NCI-H2029 treated with DMSO at 0.1 percent for 48 hours (cell line): ENCODE measurements at regions not wholly inside any gene's neighbourhood (a gene's known extent, or its start where the extent isn't known, plus 50 kb on each side); places are given as distances from the start of the nearest gene placed in this dataset.
"Not testable (repeated sequence)": the region's sequence is repeated elsewhere in the genome, so short reads cannot be mapped to it uniquely, and the experiment has no call there.

ENCODE experiments used
- DNase-seq: peaks from one replicate; lab custom pipeline; 2025; lab: John Stamatoyannopoulos, UW

- DNase-seq, result no peak
Observed at GRCh38 chr21:14903172-14903865, 161.5 kb downstream of the NRIP1 start.

- no peak for DNase-seq
Observed at GRCh38 chr21:14901482-14901958, 163.3 kb downstream of the NRIP1 start.

- no peak for DNase-seq
Observed at GRCh38 chr21:14900611-14901010, 164.2 kb downstream of the NRIP1 start.

- DNase-seq, result no peak
Observed at GRCh38 chr21:14900058-14900457, 164.7 kb downstream of the NRIP1 start.

- no peak for DNase-seq
Observed at GRCh38 chr21:14895792-14896191, 169.0 kb downstream of the NRIP1 start.

- DNase-seq, result no peak
Observed at GRCh38 chr21:14890141-14890540, 174.7 kb downstream of the NRIP1 start.

- no peak for DNase-seq
Observed at GRCh38 chr21:14889080-14889810, 175.6 kb downstream of the NRIP1 start.

GRCh38 chr21:14888202-14888601 lies 176.6 kb downstream of the NRIP1 start:
- DNase-seq, result no peak

GRCh38 chr21:14886001-14886400 lies 178.8 kb downstream of the NRIP1 start:
- no peak for DNase-seq

GRCh38 chr21:14883351-14883750 lies 181.4 kb downstream of the NRIP1 start:
- no peak for DNase-seq

- not testable (repeated sequence) for DNase-seq
Observed at GRCh38 chr21:14882545-14882944, 182.3 kb downstream of the NRIP1 start.

GRCh38 chr21:14881863-14882499 lies 182.8 kb downstream of the NRIP1 start:
- DNase-seq, result no peak

GRCh38 chr21:14880922-14881321 lies 183.9 kb downstream of the NRIP1 start:
- DNase-seq, result no peak

- no peak for DNase-seq
Observed at GRCh38 chr21:14879458-14879857, 185.3 kb downstream of the NRIP1 start.

- DNase-seq, result no peak
Observed at GRCh38 chr21:14878971-14879370, 185.8 kb downstream of the NRIP1 start.

GRCh38 chr21:14877581-14878228 lies 187.1 kb downstream of the NRIP1 start:
- no peak for DNase-seq

- DNase-seq, result no peak
Observed at GRCh38 chr21:14876524-14876840, 188.3 kb downstream of the NRIP1 start.

GRCh38 chr21:14875704-14876523 lies 188.9 kb downstream of the NRIP1 start:
- DNase-seq, result no peak

- DNase-seq, result no peak
Observed at GRCh38 chr21:14875186-14875585, 189.6 kb downstream of the NRIP1 start.

GRCh38 chr21:14874379-14874778 lies 190.4 kb downstream of the NRIP1 start:
- DNase-seq, result no peak

GRCh38 chr21:14871861-14872260 lies 192.9 kb downstream of the NRIP1 start:
- DNase-seq, result no peak

GRCh38 chr21:14870853-14871149 lies 194.0 kb downstream of the NRIP1 start:
- no peak for DNase-seq
